T-cell (primary cell): ENCODE measurements at regions not wholly inside any gene's neighbourhood (a gene's known extent, or its start where the extent isn't known, plus 50 kb on each side); places are given as distances from the start of the nearest gene placed in this dataset.

Experiments
- ATAC-seq, 4 experiments: fragments of 200-7000 bp in 3 of 4; fragments of 150-1000 bp in 1 of 4; cut with Tn5 transposase; replicated peaks in 1 of 4; 1 replicate in 3 of 4; 2 replicates in 1 of 4; pipeline ENCODE4 v1.10.0; 2021; ENCODE audit warnings: moderate library complexity in 3 of 4, mild to moderate bottlenecking in 2 of 4, moderate number of reproducible peaks in 1 of 4
- CTCF ChIA-PET, 2 donors: fragments of 300-600 bp; sonication (Branson Sonifier 250); formaldehyde crosslinking; loops; one replicate each; lab custom pipeline; 2022; ENCODE audit warnings: antibody characterized with exemption in 2 of 2; lab: Charles Lee
- POLR2A ChIA-PET, 2 donors: fragments of 300-600 bp; sonication (Branson Sonifier 250); formaldehyde crosslinking; loops; one replicate each; lab custom pipeline; 2022; ENCODE audit warnings: antibody characterized with exemption in 2 of 2; lab: Charles Lee
- DNase-seq, 35 experiments: peaks; one replicate each; pipeline versions ENCODE4 v3.0.0 to v3.0.0-alpha.2; 2013 to 2023
- H3K27ac ChIP-seq: one replicate; pipeline ENCODE4 v1.5.1; 2013; ENCODE audit warnings: low read length
- H3K27me3 ChIP-seq, 2 experiments: replicated peaks in 1 of 2; 1 replicate in 1 of 2; 2 replicates in 1 of 2; pipeline versions ENCODE4 v1.6.1 to v1.7.0; 2013; ENCODE audit warnings: low read length in 1 of 2, mixed read lengths in 1 of 2; ENCODE audit not compliant: control insufficient read depth in 2 of 2, insufficient read depth in 2 of 2; ENCODE audit errors: extremely low read depth in 1 of 2
- H3K36me3 ChIP-seq, 2 donors: 1 replicate in 1 of 2; 2 replicates in 1 of 2; pipeline versions ENCODE4 v1.6.1 to v1.7.0; 2013; ENCODE audit warnings: low read length in 1 of 2; ENCODE audit not compliant: control insufficient read depth in 2 of 2, insufficient read depth in 1 of 2; ENCODE audit errors: extremely low read depth in 1 of 2
- H3K4me1 ChIP-seq, 2 experiments: 1 replicate in 1 of 2; 2 replicates in 1 of 2; pipeline versions ENCODE4 v1.6.1 to v1.7.0; 2013; ENCODE audit warnings: low read length in 2 of 2, mixed read lengths in 1 of 2; ENCODE audit not compliant: insufficient read depth in 2 of 2, control insufficient read depth in 1 of 2; ENCODE audit errors: extremely low read depth in 1 of 2
- H3K4me3 ChIP-seq, 2 donors: 1 replicate in 1 of 2; 2 replicates in 1 of 2; pipeline versions ENCODE4 v1.5.1 to v1.7.0; 2013; ENCODE audit warnings: mild to moderate bottlenecking in 2 of 2, low read length in 1 of 2, moderate library complexity in 1 of 2; ENCODE audit not compliant: control insufficient read depth in 1 of 2; ENCODE audit errors: extremely low read depth in 1 of 2
- H3K9me3 ChIP-seq: 2 replicates; pipeline ENCODE4 v1.7.0; 2013
- H3K27ac Mint-ChIP-seq, 2 donors: one replicate each; pipeline ENCODE4 v1.8.0; 2020 to 2021; ENCODE audit warnings: mild to moderate bottlenecking in 2 of 2, mixed read lengths in 2 of 2
- H3K27me3 Mint-ChIP-seq, 2 donors: one replicate each; pipeline ENCODE4 v1.8.0; 2021 to 2022; ENCODE audit warnings: mixed read lengths in 2 of 2
- H3K36me3 Mint-ChIP-seq: one replicate; pipeline ENCODE4 v1.8.0; 2021; ENCODE audit warnings: mixed read lengths
- H3K4me1 Mint-ChIP-seq, 3 donors: one replicate each; pipeline ENCODE4 v1.8.0; 2020 to 2022; ENCODE audit warnings: mixed read lengths in 3 of 3, mild to moderate bottlenecking in 1 of 3
- H3K4me3 Mint-ChIP-seq, 3 donors: one replicate each; pipeline ENCODE4 v1.8.0; 2020 to 2022; ENCODE audit warnings: mild to moderate bottlenecking in 3 of 3, mixed read lengths in 3 of 3, moderate library complexity in 3 of 3
- H3K9me3 Mint-ChIP-seq, 3 donors: one replicate each; pipeline ENCODE4 v1.8.0; 2020 to 2022; ENCODE audit warnings: mixed read lengths in 3 of 3
- WGBS: methylation state at CpG from one replicate; pipeline ENCODE4 v1.1.5; 2013; ENCODE audit warnings: missing lambda C conversion rate; ENCODE audit not compliant: insufficient coverage; 5-methylcytosine and 5-hydroxymethylcytosine counted together

DNA sequence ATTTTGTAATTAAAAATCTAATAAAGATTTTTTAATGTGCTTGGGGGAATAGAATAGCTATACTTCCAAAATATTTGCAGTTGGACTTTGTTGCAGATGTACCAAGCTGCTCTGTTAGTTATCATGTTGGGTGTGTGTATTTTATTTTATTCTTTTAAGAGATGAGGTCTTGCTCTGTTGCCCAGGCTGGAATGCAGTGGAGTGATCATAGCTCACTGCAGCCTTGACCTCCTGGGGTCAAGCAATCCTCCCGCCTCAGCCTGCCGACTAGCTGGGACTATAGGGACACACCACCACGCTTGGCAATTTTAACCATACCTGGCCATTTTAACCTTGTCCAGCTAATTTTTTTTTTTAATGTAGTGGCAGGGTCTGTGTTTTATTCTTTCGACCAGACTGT, 54.7 kb upstream of the MAP1LC3B2 start:
- CTCF ChIA-PET: no interaction called here
- Mint-ChIP-seq H3K36me3 (no peaks in the 10 kb centered on the region), H3K9me3 (no peaks in the 10 kb centered on the region), H3K27ac (no peak overlapping the region), H3K4me1 (peaks cover 6 to 7% (median 7%) of the 10 kb centered on the region in 3 donors), H3K27me3 (peaks cover 3 to 11% of the 10 kb centered on the region in 2 donors), H3K4me3 (no peak overlapping the region)
- POLR2A ChIA-PET: no interaction called here
- peaks cover 2 to 14% of the 10 kb centered on the region in 2 experiments for H3K4me1 ChIP-seq
- peaks cover 2 to 32% of the 10 kb centered on the region in 2 experiments for H3K27me3 ChIP-seq
- H3K27ac ChIP-seq: no peak overlapping the region
- H3K4me3 ChIP-seq: no peak overlapping the region
- WGBS: no CpG with 5 or more reads among the region's 4 CpGs
- ATAC-seq (no peak), DNase-seq (no peak)
- no peaks in the 10 kb centered on the region for H3K36me3 ChIP-seq
- no peaks in the 10 kb centered on the region for H3K9me3 ChIP-seq

DNA sequence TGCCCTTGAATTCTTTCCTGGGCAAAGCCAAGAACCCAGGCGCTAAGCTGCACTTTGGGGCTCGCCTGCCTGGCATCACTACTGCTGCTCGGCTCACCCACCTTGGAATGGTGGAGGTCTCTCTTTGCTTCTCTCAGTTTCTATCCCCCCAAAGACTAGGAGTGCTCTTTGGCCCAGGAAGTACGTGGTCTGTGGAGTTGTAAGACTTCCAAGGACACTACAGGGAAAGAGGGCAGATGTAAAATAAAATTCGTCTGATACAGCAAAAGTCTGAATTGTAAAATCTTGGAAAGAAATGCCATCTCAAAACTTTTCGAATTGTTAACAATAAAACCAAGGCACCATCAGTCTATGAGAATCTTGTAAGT, 52.5 kb upstream of the MAP1LC3B2 start:
- no peak overlapping the region for H3K4me3 ChIP-seq
- Mint-ChIP-seq H3K36me3 (no peaks in the 10 kb centered on the region), H3K4me3 (peak overlapping the region in 1 of 3 donors; percentile 27), H3K27me3 (peaks cover 3 to 11% of the 10 kb centered on the region in 2 donors), H3K27ac (no peak overlapping the region), H3K9me3 (no peaks in the 10 kb centered on the region), H3K4me1 (peaks cover 6 to 7% (median 7%) of the 10 kb centered on the region in 3 donors)
- 100% methylated on average over 1 of the region's 6 CpGs for WGBS
- ATAC-seq (no peak), DNase-seq (no peak)
- no peak overlapping the region for H3K27ac ChIP-seq
- no peaks in the 10 kb centered on the region for H3K36me3 ChIP-seq
- H3K27me3 ChIP-seq: peaks cover 2 to 40% of the 10 kb centered on the region in 2 experiments
- ChIA-PET POLR2A (no interaction called here), CTCF (no interaction called here)
- H3K4me1 ChIP-seq: peaks cover 2 to 14% of the 10 kb centered on the region in 2 experiments
- no peaks in the 10 kb centered on the region for H3K9me3 ChIP-seq

DNA sequence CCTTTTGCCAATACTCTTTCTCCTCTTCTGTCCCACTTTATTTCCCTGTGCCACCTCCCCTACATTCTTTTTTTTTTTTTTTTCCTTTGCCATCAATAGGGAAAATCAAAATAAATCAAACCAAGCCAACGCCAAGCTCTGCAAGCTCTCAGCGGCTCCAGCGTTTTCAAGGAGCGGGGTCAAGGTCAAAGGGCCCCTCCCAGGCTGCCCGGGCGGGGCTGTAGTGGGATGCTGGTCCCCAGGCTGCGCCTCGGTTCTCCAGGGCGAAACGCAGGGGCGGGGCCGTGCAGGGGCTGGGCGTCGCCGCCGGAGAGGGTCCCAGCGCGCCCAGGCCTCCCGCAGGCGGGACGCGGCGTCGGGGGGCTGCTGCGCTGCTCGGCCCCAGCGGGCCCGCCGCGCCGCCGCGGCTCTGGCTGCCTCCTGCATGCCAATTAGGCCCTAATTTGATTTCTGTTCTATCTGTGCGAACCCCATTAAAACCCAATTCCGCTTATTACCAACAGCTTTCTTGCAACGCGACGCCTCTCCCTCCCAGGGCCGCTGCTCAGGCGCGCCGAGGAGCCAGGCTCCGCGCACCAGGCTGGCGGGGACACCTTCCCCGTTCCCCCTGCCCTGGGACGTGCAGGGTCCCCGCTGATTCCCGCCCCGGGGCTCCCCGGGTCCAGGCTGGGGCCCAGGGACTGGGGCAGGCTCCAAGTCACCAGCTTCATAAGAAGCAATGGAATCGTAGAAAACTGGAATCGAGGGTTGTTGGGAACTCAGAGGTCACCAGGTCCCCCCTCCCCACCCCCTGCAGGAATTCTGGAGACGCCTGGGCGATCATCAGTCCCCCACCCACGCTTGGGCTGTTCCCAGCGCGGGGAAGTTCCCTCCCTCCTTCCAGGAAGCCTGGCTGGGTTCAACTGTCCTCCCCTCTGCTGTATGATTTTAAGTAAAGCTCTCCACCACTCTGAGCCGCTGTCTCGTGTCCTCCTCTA, 50.7 kb upstream of the MAP1LC3B2 start:
- H3K4me1 ChIP-seq: peaks cover 2 to 14% of the 10 kb centered on the region in 2 experiments
- Mint-ChIP-seq H3K27ac (no peak overlapping the region), H3K4me1 (peaks cover 6 to 7% (median 7%) of the 10 kb centered on the region in 3 donors), H3K4me3 (peak overlapping the region in 2 of 3 donors; percentile 53 to 73), H3K36me3 (no peaks in the 10 kb centered on the region), H3K27me3 (peaks cover 0 to 11% of the 10 kb centered on the region in 2 donors), H3K9me3 (no peaks in the 10 kb centered on the region)
- peak in 3 of 4 experiments; percentile 75 to 84 (median 82) for ATAC-seq
- ChIA-PET POLR2A (interaction anchor here in 1 of 2 donors (0.9 kb wide), 1 partner anchor 22 kb away, joined by 6 read pairs; no protein-coding TSS in a partner anchor), CTCF (interaction anchor here (0.7 kb wide), 3 partner anchors 51 to 591 kb away, joined by 4 to 5 read pairs (median 5); partner anchors contain the start of gene MAP1LC3B2 (in 1 of the 2))
- DNase-seq: peak in 10 of 35 experiments; percentile 3 to 27 (median 10)
- no peak overlapping the region for H3K27ac ChIP-seq
- 9% methylated on average over 49 of the region's 60 CpGs for WGBS
- no peaks in the 10 kb centered on the region for H3K9me3 ChIP-seq
- H3K4me3 ChIP-seq: peak overlapping the region in 1 of 2 donors; percentile 35
- H3K36me3 ChIP-seq: no peaks in the 10 kb centered on the region
- peaks cover 2 to 36% of the 10 kb centered on the region in 2 experiments for H3K27me3 ChIP-seq
